ENCODE measurements at regions not wholly inside any gene's neighbourhood (a gene's known extent, or its start where the extent isn't known, plus 50 kb on each side); places are given as distances from the start of the nearest gene placed in this dataset.
A peak's percentile ranks its signal among the peaks of the same experiment; 100 is the strongest.
"Not testable (repeated sequence)": the region's sequence is repeated elsewhere in the genome, so short reads cannot be mapped to it uniquely, and the experiment has no call there.

GRCh38 chr1:73674945-73675561 lies 522.9 kb downstream of the LRRIQ3 start:
- DNase-seq (ENCODE audit: insufficient read length, low spot score) (no peak), FAIRE-seq (peak; percentile 88)
- TF ChIP-seq CTCF (IDR thresholded peaks at IDR 0.05; ENCODE audit: insufficient read depth, missing control alignments): peak; percentile 63

- FAIRE-seq (no peak), DNase-seq (ENCODE audit: insufficient read length, low spot score) (no peak)
- no peak for TF ChIP-seq CTCF (IDR thresholded peaks at IDR 0.05; ENCODE audit: insufficient read depth, missing control alignments)
Measured at GRCh38 chr1:73673971-73674370, 524.0 kb downstream of the LRRIQ3 start.

- DNase-seq (ENCODE audit: insufficient read length, low spot score) (no peak), FAIRE-seq (no peak)
- TF ChIP-seq CTCF (IDR thresholded peaks at IDR 0.05; ENCODE audit: insufficient read depth, missing control alignments): no peak
Measured at GRCh38 chr1:73671530-73671929, 526.4 kb downstream of the LRRIQ3 start.

- not testable (repeated sequence) for DNase-seq (ENCODE audit: insufficient read length, low spot score); FAIRE-seq
Measured at GRCh38 chr1:73667959-73668358, 530.0 kb downstream of the LRRIQ3 start.

- no peak for DNase-seq (ENCODE audit: insufficient read length, low spot score)
- no peak for FAIRE-seq
- no peak for TF ChIP-seq CTCF (IDR thresholded peaks at IDR 0.05; ENCODE audit: insufficient read depth, missing control alignments)
Measured at GRCh38 chr1:73662526-73662925, 535.5 kb downstream of the LRRIQ3 start.

- no peak for TF ChIP-seq CTCF (IDR thresholded peaks at IDR 0.05; ENCODE audit: insufficient read depth, missing control alignments)
- DNase-seq (ENCODE audit: insufficient read length, low spot score): no peak
- no peak for FAIRE-seq
Measured at GRCh38 chr1:73659136-73659535, 538.8 kb downstream of the LRRIQ3 start.

GRCh38 chr1:73654714-73655113 lies 543.3 kb downstream of the LRRIQ3 start:
- DNase-seq (ENCODE audit: insufficient read length, low spot score): no peak
- FAIRE-seq: no peak
- no peak for TF ChIP-seq CTCF (IDR thresholded peaks at IDR 0.05; ENCODE audit: insufficient read depth, missing control alignments)

- FAIRE-seq (no peak), DNase-seq (ENCODE audit: insufficient read length, low spot score) (no peak)
- TF ChIP-seq CTCF (IDR thresholded peaks at IDR 0.05; ENCODE audit: insufficient read depth, missing control alignments): no peak
Measured at GRCh38 chr1:73644198-73644597, 553.8 kb downstream of the LRRIQ3 start.
